Uterus (tissue), 2 donors: ENCODE measurements at regions not wholly inside any gene's neighbourhood (a gene's known extent, or its start where the extent isn't known, plus 50 kb on each side); places are given as distances from the start of the nearest gene placed in this dataset.

ENCODE experiments used
- CTCF ChIP-seq, 4 experiments: fragments of 200-600 bp in 2 of 4; fragments of 450-650 bp in 2 of 4; sonication (generic) in 2 of 4; IDR thresholded peaks; one replicate each; pipeline ENCODE4 v1.5.1; 2016 to 2019; ENCODE audit warnings: antibody characterized with exemption in 4 of 4, mild to moderate bottlenecking in 2 of 4, moderate library complexity in 1 of 4
- POLR2A ChIP-seq, 2 donors: fragments of 450-650 bp; IDR thresholded peaks; one replicate each; pipeline ENCODE4 v1.6.1; 2016; ENCODE audit warnings: antibody characterized with exemption in 2 of 2, mild to moderate bottlenecking in 1 of 2, moderate library complexity in 1 of 2

GRCh38 chr13:73939071-73939380 lies 195.2 kb downstream of the KLF12 start:
- TF ChIP-seq POLR2A (IDR thresholded peaks at IDR 0.05), result no peak
- TF ChIP-seq CTCF (IDR thresholded peaks at IDR 0.05), result no peak
